ENCODE measurements at regions not wholly inside any gene's neighbourhood (a gene's known extent, or its start where the extent isn't known, plus 50 kb on each side); places are given as distances from the start of the nearest gene placed in this dataset.
A peak's percentile ranks its signal among the peaks of the same experiment; 100 is the strongest.

GRCh38 chr6:167226383-167226685 lies 64.8 kb upstream of the UNC93A start:
- Histone ChIP-seq H3K4me2 (replicated peaks; ENCODE audit: extremely low read depth, low read length, poor library complexity, severe bottlenecking) (no peak overlapping the region), H2AFZ (ENCODE audit: insufficient read depth, low read depth, low read length, poor library complexity, severe bottlenecking) (no peak overlapping the region), H3K4me3 (replicated peaks in 1 of 3; ENCODE audit: low read depth in 2 of 3, low read length in 3 of 3) (no peak overlapping the region), H3K9ac (ENCODE audit: insufficient read depth, low read length, poor library complexity, severe bottlenecking) (no peak overlapping the region), H3K27ac (ENCODE audit: low read depth in 1 of 2, low read length in 2 of 2) (no peak overlapping the region), H3K9me3 (replicated peaks in 1 of 2; ENCODE audit: control insufficient read depth in 1 of 2, insufficient read depth in 1 of 2, low read length in 2 of 2) (no peaks in the 10 kb centered on the region), H3K36me3 (replicated peaks in 1 of 2; ENCODE audit: control insufficient read depth in 1 of 2, insufficient read depth in 2 of 2, low read length in 2 of 2) (no peaks in the 10 kb centered on the region), H3K79me2 (ENCODE audit: insufficient read depth, low read length) (no peaks in the 10 kb centered on the region), H3K27me3 (ENCODE audit: control insufficient read depth in 2 of 2, insufficient read depth in 2 of 2, low read length in 2 of 2) (peaks cover 28 to 35% of the 10 kb centered on the region in 2 donors), H4K20me1 (ENCODE audit: insufficient read depth, low read length) (no peaks in the 10 kb centered on the region), H3K4me1 (ENCODE audit: control insufficient read depth in 1 of 2, insufficient read depth in 2 of 2, low read length in 2 of 2) (no peaks in the 10 kb centered on the region)
- no peak overlapping the region for H3K4me3 Mint-ChIP-seq
- peaks cover 0 to 2% (median 0%) of the 10 kb centered on the region in 7 donors for H3K9me3 Mint-ChIP-seq
- H3K27ac Mint-ChIP-seq: no peak overlapping the region
- intact Hi-C loops (cut with micrococcal nuclease): no loop called here
- H3K4me1 Mint-ChIP-seq: no peaks in the 10 kb centered on the region
- no CpG with 5 or more reads among the region's 3 CpGs for WGBS (ENCODE audit: insufficient coverage)
- TF ChIP-seq CTCF (IDR thresholded peaks at IDR 0.05): no peak
- no peak for DNase-seq
- no peaks in the 10 kb centered on the region for H3K36me3 Mint-ChIP-seq
- peaks cover 23 to 47% (median 36%) of the 10 kb centered on the region in 3 donors for H3K27me3 Mint-ChIP-seq (ENCODE audit: low read depth in 3 of 3)

- no peak overlapping the region for H3K4me3 ChIP-seq (replicated peaks in 1 of 3; ENCODE audit: low read depth in 2 of 3, low read length in 3 of 3)
- no peak overlapping the region for H3K4me2 ChIP-seq (replicated peaks; ENCODE audit: extremely low read depth, low read length, poor library complexity, severe bottlenecking)
- Mint-ChIP-seq H3K4me3 (peak overlapping the region in 1 of 2 donors; percentile 54), H3K4me1 (no peaks in the 10 kb centered on the region), H3K27ac (no peak overlapping the region), H3K9me3 (peaks cover 0 to 2% (median 0%) of the 10 kb centered on the region in 7 donors), H3K27me3 (ENCODE audit: low read depth in 3 of 3) (peaks cover 24 to 49% (median 39%) of the 10 kb centered on the region in 3 donors), H3K36me3 (no peaks in the 10 kb centered on the region)
- no peaks in the 10 kb centered on the region for H4K20me1 ChIP-seq (ENCODE audit: insufficient read depth, low read length)
- TF ChIP-seq CTCF (IDR thresholded peaks at IDR 0.05): no peak
- H3K9ac ChIP-seq (ENCODE audit: insufficient read depth, low read length, poor library complexity, severe bottlenecking): no peak overlapping the region
- intact Hi-C loops (cut with micrococcal nuclease): no loop called here
- no peak overlapping the region for H3K27ac ChIP-seq (ENCODE audit: low read depth in 1 of 2, low read length in 2 of 2)
- H3K36me3 ChIP-seq (replicated peaks in 1 of 2; ENCODE audit: control insufficient read depth in 1 of 2, insufficient read depth in 2 of 2, low read length in 2 of 2): no peaks in the 10 kb centered on the region
- 67% methylated on average over 3 of the region's 9 CpGs for WGBS (ENCODE audit: insufficient coverage)
- no peak for DNase-seq
- peaks cover 28 to 35% of the 10 kb centered on the region in 2 donors for H3K27me3 ChIP-seq (ENCODE audit: control insufficient read depth in 2 of 2, insufficient read depth in 2 of 2, low read length in 2 of 2)
- no peaks in the 10 kb centered on the region for H3K79me2 ChIP-seq (ENCODE audit: insufficient read depth, low read length)
- no peaks in the 10 kb centered on the region for H3K9me3 ChIP-seq (replicated peaks in 1 of 2; ENCODE audit: control insufficient read depth in 1 of 2, insufficient read depth in 1 of 2, low read length in 2 of 2)
- H3K4me1 ChIP-seq (ENCODE audit: control insufficient read depth in 1 of 2, insufficient read depth in 2 of 2, low read length in 2 of 2): no peaks in the 10 kb centered on the region
- no peak overlapping the region for H2AFZ ChIP-seq (ENCODE audit: insufficient read depth, low read depth, low read length, poor library complexity, severe bottlenecking)
Observed at GRCh38 chr6:167226791-167227190, 64.3 kb upstream of the UNC93A start.
